Hypothalamus (tissue), 51 donors: ENCODE measurements at regions not wholly inside any gene's neighbourhood (a gene's known extent, or its start where the extent isn't known, plus 50 kb on each side); places are given as distances from the start of the nearest gene placed in this dataset.
"Not testable (repeated sequence)": the region's sequence is repeated elsewhere in the genome, so short reads cannot be mapped to it uniquely, and the experiment has no call there.

Experiments used
- DNase-seq, 51 donors: peaks; one replicate each; lab custom pipeline; 2025; lab: John Stamatoyannopoulos, UW

DNA sequence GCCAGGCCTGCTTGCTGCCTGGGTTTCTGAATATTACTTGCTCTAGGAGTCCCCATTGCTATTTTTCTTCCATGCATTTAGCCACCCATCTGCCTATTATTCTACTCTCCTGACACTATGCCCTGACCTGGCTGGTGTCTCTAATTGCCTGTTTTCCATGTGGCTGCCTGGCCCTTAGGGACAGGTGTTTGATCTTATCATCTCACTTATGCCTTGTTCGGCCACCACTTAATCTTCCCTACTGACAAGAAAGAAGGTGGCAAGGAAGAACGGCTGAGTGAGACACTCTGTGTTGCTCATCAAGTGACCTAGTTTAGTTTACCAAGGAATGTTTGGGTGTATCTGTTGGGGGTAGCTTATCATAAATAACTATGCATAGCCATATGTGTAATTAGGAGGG, 50.4 kb upstream of the RAPH1 start:
- no peak for DNase-seq

DNA sequence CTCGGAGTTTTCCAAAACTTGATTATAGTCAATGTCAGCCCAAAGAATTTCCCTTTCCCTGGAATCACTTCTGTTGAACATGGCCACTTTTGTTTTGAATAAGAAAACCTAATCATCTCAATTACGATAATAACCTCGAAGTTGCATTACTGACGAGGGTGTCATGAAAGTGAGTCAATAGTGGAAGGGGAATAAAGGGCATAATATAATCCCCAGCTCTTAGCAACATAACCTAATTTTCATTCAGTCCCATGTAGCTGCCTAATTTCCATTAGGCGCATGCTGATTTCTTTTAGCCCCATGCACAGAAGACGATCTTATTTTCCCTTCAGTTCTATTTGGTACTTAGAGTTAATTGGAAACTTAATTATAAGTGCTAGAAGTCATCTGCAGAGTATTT, 51.1 kb upstream of the RAPH1 start:
- DNase-seq: no peak

GRCh38 chr2:203586696-203587095, 51.6 kb upstream of the RAPH1 start:
- DNase-seq: no peak

DNA sequence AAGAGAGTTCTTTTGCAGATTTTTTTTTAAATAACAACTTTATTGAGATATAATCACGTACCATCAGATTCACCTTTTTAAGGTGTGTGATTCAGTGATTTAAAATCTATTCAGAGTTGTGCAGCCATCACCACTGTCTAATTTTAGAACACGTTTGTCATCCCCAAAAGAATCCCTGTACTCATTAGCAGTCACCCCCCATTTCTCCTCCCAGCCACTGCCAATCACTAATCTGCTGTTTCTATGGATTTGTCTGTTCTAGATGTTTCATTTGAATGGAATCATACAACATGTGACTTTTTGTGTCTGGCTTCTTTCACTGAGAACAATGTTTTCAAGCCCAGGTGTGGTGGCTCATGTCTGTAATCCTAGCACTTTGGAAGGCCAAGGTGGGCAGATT, 55.4 kb upstream of the RAPH1 start:
- no peak for DNase-seq

DNA sequence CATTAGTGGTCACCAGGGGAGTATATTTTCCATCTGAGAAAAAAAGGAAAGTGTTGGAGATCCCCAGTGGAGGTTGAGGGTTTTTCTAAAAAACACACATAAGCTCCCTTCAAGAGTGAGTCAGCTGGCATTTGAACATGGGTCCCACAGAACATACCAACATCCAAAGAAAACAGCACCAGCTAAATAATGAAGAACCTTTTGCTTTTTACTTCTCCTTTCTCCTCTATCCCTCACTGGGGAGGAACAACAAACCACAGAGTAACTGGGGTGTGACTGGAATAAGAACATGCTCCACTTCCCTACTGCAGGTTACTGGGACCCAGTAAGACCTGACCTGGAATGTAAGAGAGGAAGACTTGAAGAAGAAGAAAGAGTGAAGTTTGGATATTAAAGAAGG, 56.5 kb upstream of the RAPH1 start:
- no peak for DNase-seq

DNA sequence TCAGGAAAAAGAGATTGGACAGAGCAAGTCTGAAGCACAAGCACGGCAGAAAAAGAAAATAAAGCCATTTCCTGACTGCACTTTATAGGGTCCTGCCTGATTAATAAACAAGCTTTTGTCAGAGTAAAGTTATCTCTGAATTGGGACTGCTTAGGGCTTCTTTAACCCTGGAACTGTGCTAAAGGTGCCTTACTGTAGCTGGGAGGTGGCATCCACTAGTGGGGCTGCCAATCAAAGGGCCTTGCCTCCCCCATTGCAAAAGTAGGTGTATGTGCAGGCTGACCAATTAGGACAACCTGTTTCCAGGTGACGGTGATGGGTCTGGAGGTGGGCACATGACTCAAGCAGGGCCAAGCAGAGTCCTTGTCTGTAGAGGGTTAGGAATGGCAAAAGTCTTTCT, 57.4 kb upstream of the RAPH1 start:
- DNase-seq: no peak

DNA sequence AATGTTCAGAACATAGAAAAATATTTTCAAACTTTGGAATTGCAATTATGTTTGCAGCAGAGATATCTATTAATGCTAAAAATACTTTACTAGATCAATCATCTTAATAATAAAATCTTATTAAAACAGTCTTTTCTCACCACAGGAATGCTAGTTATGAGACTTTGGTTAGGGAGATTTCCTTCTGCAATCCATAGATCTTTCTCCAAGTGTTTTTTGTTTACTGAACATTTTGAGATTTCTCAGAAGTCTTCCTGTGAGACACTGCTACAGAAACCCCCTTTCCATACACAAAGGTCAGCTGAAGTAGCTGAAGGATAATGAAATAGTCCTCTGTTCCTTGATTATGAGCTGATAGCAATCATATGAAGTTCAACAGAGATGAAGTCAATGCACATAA, 59.4 kb upstream of the RAPH1 start:
- DNase-seq: no peak

DNA sequence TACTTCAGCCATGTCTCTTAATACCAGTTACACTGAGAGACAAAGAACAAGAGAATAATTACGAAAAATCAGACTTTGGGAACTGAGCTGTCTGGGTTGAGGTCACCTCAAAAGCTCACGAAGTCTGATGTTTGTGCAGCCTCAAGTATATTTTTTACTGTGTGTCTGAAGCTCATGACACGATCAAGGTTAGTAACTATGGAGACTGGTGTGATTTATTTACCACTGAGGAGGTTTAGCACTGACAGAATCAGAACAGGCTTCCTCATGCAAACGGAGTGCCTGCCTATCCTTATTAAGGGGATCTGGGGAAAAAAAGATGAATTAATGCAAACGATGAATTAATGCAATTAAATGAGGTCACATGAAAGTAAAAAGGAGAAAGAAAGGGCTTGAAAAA, 61.1 kb upstream of the RAPH1 start:
- no peak for DNase-seq

DNA sequence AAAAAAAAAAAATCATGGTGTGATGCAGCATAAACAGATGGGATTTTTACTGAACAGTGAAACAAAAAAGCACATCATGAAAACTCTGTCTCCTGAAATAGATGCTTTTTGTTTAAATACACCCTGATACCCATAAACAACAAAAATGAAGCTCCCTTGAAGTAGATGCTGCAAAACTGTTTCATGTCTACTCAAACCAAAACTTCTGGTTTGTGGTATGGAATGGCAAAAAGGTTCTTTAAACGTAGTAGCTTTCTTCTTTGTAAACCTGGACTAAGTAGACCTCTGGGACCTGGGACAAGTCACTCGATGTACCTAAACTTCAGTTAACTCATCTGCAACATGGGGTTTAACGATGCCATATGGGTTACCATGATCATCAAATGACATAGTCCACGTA, 64.4 kb upstream of the RAPH1 start:
- no peak for DNase-seq

GRCh38 chr2:203600286-203600685, 65.2 kb upstream of the RAPH1 start:
- DNase-seq: no peak

DNA sequence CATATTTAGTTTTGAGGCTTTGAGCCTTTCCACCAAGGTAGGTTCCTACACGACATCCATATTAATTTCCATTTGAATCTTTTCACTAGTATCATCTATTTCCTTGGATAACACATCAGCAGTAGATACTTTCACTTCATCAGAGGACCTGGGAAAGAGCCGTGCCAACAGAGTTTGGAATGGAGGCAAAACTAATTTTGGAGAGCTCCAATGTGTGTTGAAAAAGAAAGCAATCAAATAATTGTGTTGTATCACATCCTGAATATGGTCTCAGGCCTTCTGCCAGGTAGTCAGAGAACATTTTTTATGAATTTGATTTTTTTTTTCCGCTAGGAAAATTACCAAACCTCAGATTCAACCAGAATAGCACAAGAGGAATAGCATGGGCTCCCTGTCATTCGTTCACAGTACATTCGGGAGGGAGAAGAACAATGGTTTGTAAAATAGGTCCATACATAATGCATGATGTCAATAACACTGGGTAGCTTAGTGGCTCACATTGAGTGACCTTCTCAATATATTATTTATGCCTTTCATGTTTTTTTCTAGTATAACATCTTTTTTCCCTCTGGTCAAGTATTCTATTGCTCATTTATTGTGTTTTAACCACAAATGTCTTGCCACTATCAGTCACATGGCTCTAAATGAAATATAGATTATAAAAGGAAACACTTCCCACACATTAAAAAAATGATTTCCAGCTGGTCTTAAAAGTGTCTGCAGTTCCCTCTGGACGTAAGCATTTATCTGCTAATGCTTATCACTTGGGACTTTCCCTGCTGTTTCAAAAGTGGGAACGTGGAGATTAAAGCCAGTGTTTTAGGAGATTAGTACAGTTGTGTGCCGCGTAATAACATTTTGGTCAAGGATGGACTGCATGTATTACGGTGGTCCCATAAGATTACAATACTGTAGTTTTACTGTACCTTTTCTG, 68.6 kb upstream of the RAPH1 start:
- DNase-seq: no peak

GRCh38 chr2:203605302-203605701, 70.2 kb upstream of the RAPH1 start:
- no peak for DNase-seq

DNA sequence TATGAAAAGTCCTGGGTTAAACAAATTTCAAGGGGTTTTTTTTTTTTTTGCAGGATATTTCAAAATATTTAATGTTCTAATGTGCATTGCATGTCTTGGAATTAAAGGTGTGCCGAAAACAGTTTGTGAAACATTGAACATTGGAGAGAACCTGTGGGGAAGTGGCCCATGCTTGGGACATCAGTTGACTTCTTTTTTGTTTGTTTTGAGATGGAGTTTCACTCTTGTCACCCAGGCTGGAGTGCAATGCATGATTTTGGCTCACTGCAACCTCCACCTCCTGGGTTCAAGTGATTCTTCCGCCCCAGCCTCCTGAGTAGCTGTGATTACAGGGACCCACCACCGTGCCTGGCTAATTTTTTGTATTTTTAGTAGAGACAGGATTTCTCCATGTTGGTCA, 71.0 kb upstream of the RAPH1 start:
- DNase-seq: no peak

GRCh38 chr2:203610558-203610957, 75.5 kb upstream of the RAPH1 start:
- DNase-seq: no peak

DNA sequence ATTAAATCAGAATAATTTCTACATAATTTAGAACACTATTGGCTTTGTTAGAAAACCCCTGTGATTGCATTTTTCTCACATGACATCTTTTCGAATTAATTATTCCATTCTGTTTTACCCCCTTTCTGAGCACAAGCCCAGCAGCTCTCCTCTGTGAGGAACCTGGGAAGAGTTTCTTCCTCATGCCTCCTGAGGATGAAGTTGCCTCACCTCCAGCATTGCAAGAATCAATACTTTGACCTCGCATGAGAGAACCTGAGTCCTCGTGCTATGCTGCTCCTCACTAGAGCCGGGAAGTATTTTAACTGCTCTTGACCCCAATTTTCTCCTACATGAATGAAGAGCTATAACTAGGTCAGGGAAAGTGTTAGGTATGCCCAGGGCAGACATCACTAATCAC, 77.1 kb upstream of the RAPH1 start:
- DNase-seq: no peak

- DNase-seq: no peak
Measured at GRCh38 chr2:203619267-203619878, 84.3 kb upstream of the RAPH1 start.

DNA sequence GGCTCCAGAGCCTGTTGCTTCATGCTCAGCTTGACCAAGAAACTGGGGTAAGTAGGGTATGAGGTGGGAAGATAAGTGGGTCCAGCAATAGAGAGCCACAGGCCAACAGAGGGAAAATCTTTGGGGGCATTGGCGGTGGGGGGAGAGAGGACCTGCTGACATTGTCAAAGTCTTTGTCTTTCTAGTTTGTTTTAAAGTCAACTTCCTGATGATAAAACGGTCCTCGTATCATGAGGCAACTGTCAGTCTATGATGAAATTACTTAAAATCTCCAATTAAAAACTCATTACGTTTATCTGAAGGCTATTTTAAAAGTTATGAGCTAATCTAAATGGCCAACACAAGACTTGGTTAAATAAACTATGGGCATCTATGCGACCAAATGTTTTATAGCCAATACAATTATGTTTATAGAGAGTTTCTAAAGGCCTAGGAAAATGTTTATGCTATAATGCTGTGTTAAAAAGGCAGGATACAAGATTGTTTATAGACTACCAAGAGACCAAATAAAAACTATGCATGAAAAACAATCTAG, 84.4 kb upstream of the CD28 start:
- no peak for DNase-seq

DNA sequence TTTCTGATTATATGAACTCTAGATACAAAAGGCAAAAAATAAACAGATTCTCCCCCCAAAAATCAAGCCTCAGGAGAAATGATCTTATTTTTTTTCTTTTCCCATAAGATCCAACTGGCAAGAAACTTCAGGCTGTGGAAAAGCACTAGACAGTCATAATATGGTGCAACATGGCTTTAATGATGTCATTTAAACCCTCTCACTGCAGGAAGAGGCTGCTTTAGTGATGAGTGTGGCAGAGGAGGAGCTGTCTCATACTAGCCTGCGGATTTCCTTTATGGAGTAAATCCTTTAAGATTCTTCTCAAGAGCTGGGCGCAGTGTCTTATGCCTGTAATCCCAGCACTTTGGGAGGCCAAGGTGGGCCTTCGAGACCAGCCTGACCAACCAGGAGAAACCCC, 83.3 kb upstream of the CD28 start:
- DNase-seq: no peak

DNA sequence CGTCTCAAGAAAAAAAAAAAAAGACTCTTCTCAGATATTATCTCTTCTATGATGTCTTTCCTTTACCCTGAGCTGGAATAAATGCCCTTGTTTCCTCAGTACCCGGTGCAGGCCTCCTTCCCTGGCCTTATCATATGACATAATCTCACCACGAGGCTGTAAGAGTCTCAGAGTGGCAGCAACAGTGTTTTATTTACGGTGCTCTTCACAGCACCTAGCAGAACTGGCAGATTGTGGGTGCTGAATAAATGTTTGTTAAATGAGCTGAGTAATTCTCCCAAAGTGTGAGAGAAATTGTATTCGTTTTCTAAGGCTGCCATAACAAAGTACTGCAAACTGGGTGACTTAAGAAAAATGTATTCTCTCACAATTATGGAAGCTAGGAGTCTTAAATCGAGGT, 82.8 kb upstream of the CD28 start:
- DNase-seq: no peak

DNA sequence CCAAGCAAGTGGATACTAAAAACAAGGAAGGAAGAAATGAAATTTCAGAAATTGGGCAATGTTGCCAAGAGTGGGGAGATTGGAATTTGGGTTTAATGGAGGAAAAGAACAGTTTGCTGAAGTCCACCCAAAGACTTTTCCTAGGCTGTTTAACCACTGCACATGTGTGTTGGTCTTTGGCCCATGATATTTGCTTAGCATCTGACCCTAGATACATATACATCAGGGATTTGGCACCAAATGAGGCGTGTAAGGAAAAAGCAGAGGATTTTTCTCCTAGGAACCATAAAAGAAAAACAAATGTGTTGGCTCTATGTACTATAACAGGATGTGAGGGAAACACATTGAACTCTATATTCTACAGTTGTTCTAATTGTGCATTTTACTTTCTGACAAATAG, 80.7 kb upstream of the CD28 start:
- DNase-seq: no peak

DNA sequence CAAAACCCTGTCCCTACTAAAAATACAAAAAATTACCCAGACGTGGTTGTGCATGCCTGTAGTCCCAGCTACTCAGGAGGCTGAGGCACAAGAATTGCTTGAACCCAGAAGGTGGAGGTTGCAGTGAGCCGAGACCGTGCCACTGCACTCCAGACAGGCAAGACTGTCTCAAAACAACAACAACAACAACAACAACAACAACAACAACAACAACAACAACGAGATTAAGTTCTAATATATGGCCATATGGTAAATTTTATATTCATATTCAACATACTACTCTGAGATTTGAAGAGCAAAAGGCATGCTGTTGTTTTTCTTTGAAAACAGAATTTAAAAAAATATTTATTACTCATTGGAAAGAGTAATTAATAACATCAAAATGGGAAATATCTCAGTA, 80.2 kb upstream of the CD28 start:
- DNase-seq: not testable (repeated sequence)
